KMS-11 (cell line): ENCODE measurements at regions not wholly inside any gene's neighbourhood (a gene's known extent, or its start where the extent isn't known, plus 50 kb on each side); places are given as distances from the start of the nearest gene placed in this dataset.
"Not testable (repeated sequence)": the region's sequence is repeated elsewhere in the genome, so short reads cannot be mapped to it uniquely, and the experiment has no call there.

Experiments used
- H2AFZ ChIP-seq: fragments of 200-600 bp; sonication (generic); 2 replicates; pipeline ENCODE4 v1.6.1; 2016; ENCODE audit warnings: antibody characterized with exemption, mixed run types, low read depth
- H3K27ac ChIP-seq: fragments of 200-600 bp; sonication (generic); 2 replicates; pipeline ENCODE4 v1.6.1; 2016; ENCODE audit warnings: mild to moderate bottlenecking, mixed run types
- H3K27me3 ChIP-seq: fragments of 200-600 bp; sonication (generic); 2 replicates; pipeline ENCODE4 v1.6.1; 2017; ENCODE audit warnings: mild to moderate bottlenecking, low read depth, mixed run types, moderate library complexity; ENCODE audit not compliant: insufficient read depth
- H3K36me3 ChIP-seq: fragments of 200-600 bp; sonication (generic); 2 replicates; pipeline ENCODE4 v1.6.1; 2017; ENCODE audit warnings: mild to moderate bottlenecking, mixed run types; ENCODE audit not compliant: insufficient read depth
- H3K4me1 ChIP-seq: fragments of 200-600 bp; sonication (generic); 2 replicates; pipeline ENCODE4 v1.6.1; 2016; ENCODE audit warnings: mild to moderate bottlenecking, low read depth, mixed run types; ENCODE audit not compliant: poor library complexity, severe bottlenecking
- H3K4me2 ChIP-seq: fragments of 200-600 bp; sonication (generic); 2 replicates; pipeline ENCODE4 v1.7.0; 2016; ENCODE audit warnings: mild to moderate bottlenecking, mixed run types
- H3K4me3 ChIP-seq: fragments of 200-600 bp; sonication (generic); IDR thresholded peaks from 2 replicates; pipeline ENCODE4 v1.6.1; 2017; ENCODE audit warnings: low read depth, low read length, mixed read lengths; ENCODE audit not compliant: insufficient read depth
- H3K79me2 ChIP-seq: fragments of 200-600 bp; sonication (generic); 2 replicates; pipeline ENCODE4 v1.6.1; 2016; ENCODE audit warnings: low read depth, mixed run types; ENCODE audit not compliant: insufficient read depth
- H3K9ac ChIP-seq: fragments of 200-600 bp; sonication (generic); 2 replicates; pipeline ENCODE4 v1.6.1; 2016; ENCODE audit warnings: mild to moderate bottlenecking, mixed run types
- H4K20me1 ChIP-seq: fragments of 200-600 bp; sonication (generic); 2 replicates; pipeline ENCODE4 v1.6.1; 2016; ENCODE audit warnings: mild to moderate bottlenecking, mixed run types; ENCODE audit not compliant: insufficient read depth
- CTCF ChIP-seq: fragments of 200-600 bp; sonication (generic); conservative IDR thresholded peaks from 2 replicates; pipeline ENCODE4 v1.6.1; 2017; ENCODE audit warnings: low read depth, mild to moderate bottlenecking, antibody characterized with exemption, low read length, moderate library complexity, mixed read lengths

- no peak for TF ChIP-seq CTCF
- Histone ChIP-seq H3K4me1 (no peaks in the 10 kb centered on the region), H3K4me3 (no peak overlapping the region), H3K9ac (no peak overlapping the region), H3K4me2 (no peak overlapping the region), H3K27ac (no peak overlapping the region), H3K79me2 (no peaks in the 10 kb centered on the region), H2AFZ (no peak overlapping the region), H3K27me3 (no peaks in the 10 kb centered on the region), H3K36me3 (no peaks in the 10 kb centered on the region), H4K20me1 (no peaks in the 10 kb centered on the region)
Observed at GRCh38 chr11:105367129-105367528, 227.6 kb upstream of the CARD18 start.

DNA sequence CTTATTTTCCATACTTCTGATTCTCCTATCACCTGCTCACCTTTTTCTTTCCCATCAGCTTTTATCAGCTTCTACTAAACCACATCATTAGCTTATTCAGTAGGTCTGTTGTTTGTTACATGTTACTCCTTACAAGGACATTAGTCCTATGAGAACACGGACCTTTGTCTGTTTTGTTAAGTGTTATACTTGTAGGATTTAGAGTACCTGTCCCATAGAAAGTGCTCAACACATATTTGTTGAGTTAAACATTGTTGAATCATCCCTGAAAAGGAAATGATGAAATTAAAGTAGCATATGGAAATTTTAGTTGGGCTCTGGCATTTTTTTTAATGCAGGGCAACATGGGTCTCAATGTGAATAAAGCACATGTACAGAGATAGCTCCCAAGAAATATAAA is 222.1 kb upstream of the CARD18 start:
- Histone ChIP-seq H3K4me3 (no peak overlapping the region), H3K27me3 (no peaks in the 10 kb centered on the region), H3K27ac (no peak overlapping the region), H4K20me1 (no peaks in the 10 kb centered on the region), H3K79me2 (no peaks in the 10 kb centered on the region), H2AFZ (no peak overlapping the region), H3K4me2 (no peak overlapping the region), H3K4me1 (no peaks in the 10 kb centered on the region), H3K9ac (no peak overlapping the region), H3K36me3 (no peaks in the 10 kb centered on the region)
- TF ChIP-seq CTCF = no peak

- Histone ChIP-seq H3K9ac (no peak overlapping the region), H3K4me3 (no peak overlapping the region)
Observed at GRCh38 chr11:105357764-105358163, 218.2 kb upstream of the CARD18 start.

GRCh38 chr11:105357146-105357545 is 217.6 kb upstream of the CARD18 start:
- no peaks in the 10 kb centered on the region for H3K27me3 ChIP-seq
- H3K4me1 ChIP-seq = no peaks in the 10 kb centered on the region
- H2AFZ ChIP-seq = no peak overlapping the region
- H3K4me2 ChIP-seq = no peak overlapping the region
- no peaks in the 10 kb centered on the region for H4K20me1 ChIP-seq
- H3K79me2 ChIP-seq = no peaks in the 10 kb centered on the region
- TF ChIP-seq CTCF = no peak
- no peak overlapping the region for H3K27ac ChIP-seq
- no peak overlapping the region for H3K9ac ChIP-seq
- no peak overlapping the region for H3K4me3 ChIP-seq
- H3K36me3 ChIP-seq = no peaks in the 10 kb centered on the region

More at GRCh38 chr11:105357764-105358163, 218.2 kb upstream of the CARD18 start:
- Histone ChIP-seq H4K20me1 (no peaks in the 10 kb centered on the region), H2AFZ (no peak overlapping the region), H3K36me3 (no peaks in the 10 kb centered on the region), H3K27me3 (no peaks in the 10 kb centered on the region), H3K4me1 (no peaks in the 10 kb centered on the region), H3K4me2 (no peak overlapping the region), H3K27ac (no peak overlapping the region), H3K79me2 (no peaks in the 10 kb centered on the region)
- TF ChIP-seq CTCF = no peak

DNA sequence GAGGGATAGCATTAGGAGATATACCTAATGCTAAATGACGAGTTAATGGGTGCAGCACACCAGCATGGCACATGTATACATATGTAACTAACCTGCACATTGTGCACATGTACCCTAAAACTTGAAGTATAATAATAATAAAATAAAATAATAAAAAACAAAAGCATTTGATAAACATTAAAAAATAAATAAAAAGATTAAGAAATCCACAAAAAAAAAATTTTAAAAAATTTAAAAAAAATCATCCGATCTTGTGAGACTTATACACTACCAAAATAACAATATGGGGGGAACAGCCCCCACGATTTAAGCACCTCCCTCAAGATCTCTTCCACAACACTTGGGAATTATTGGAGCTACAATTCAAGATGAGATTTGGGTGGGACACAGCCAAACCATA is 210.3 kb upstream of the CARD18 start:
- H3K4me3 ChIP-seq, H3K79me2 ChIP-seq, H4K20me1 ChIP-seq, H3K4me2 ChIP-seq, H3K4me1 ChIP-seq, H2AFZ ChIP-seq, H3K9ac ChIP-seq, H3K27ac ChIP-seq, H3K27me3 ChIP-seq, H3K36me3 ChIP-seq: not testable (repeated sequence)
